ENCODE measurements at regions not wholly inside any gene's neighbourhood (a gene's known extent, or its start where the extent isn't known, plus 50 kb on each side); places are given as distances from the start of the nearest gene placed in this dataset.

DNA sequence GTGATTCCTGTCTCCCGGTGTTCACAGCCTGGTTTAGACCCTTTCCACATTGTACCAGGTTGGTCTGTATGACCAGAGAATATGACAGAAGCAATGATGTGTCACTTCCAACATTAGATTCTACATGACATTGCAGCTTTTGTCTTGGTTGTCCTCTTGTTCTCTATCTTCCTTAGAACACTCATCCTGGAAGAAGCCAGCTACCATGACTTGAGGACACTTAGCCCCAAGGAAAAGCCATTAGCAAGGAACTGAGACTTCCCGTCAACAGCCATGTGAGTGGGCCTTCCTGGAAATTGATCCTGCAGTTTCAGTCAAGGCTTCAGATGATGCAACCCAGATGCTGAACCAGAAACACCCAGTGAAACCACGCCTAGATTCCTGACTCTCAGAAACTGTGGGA is 143.3 kb downstream of the MREG start:
- no peak overlapping the region for H2AFZ ChIP-seq (ENCODE audit: low read depth, low read length)

DNA sequence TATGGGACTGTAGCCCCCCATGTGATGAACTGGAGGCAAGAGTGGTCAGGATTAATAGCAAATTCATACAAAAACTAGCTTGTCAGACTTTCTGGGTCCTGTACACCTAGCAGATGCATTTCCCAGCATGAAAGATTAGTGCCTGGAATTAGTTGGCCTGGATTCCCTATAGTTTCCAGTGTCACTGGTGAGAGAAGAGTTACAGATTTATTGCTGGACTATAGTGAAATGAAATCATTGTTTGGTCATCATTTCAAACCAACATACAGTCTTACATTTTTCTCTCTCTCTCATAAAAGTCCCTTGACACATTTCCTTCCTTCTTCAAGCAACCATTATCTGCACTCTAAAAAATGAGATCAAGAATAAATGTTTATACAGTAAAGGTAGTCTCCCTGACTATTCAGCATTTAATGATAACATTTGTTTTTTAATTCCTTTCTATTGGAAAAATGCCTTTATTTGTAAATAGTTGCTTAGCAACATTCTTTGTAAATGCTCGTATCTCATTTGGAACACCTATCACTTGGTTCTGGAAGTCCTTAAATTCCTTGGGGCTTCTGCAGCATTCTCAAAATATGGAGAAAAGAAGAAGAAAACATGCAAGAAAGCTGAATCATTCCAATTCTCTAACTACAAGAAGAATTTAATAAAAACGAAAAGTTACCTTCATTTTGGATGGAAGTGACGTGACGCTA is 144.4 kb downstream of the MREG start:
- no peak overlapping the region for H3K9ac ChIP-seq (ENCODE audit: low read length)
- H3K4me3 ChIP-seq (ENCODE audit: low read length), result no peak overlapping the region
- no peak overlapping the region for H3K4me2 ChIP-seq (ENCODE audit: low read length)
- H3K36me3 ChIP-seq (ENCODE audit: insufficient read depth, low read length), result no peaks in the 10 kb centered on the region
- no peaks in the 10 kb centered on the region for H3K9me2 ChIP-seq (ENCODE audit: insufficient read depth, low read length)
- H3K79me2 ChIP-seq (replicated peaks; ENCODE audit: insufficient read depth, low read length), result no peaks in the 10 kb centered on the region
- no peaks in the 10 kb centered on the region for H3K9me3 ChIP-seq (ENCODE audit: low read length)
- H2AFZ ChIP-seq (ENCODE audit: low read depth, low read length), result no peak overlapping the region
- no peaks in the 10 kb centered on the region for H4K20me1 ChIP-seq (ENCODE audit: insufficient read depth)
- TF ChIP-seq, protein P1, sequence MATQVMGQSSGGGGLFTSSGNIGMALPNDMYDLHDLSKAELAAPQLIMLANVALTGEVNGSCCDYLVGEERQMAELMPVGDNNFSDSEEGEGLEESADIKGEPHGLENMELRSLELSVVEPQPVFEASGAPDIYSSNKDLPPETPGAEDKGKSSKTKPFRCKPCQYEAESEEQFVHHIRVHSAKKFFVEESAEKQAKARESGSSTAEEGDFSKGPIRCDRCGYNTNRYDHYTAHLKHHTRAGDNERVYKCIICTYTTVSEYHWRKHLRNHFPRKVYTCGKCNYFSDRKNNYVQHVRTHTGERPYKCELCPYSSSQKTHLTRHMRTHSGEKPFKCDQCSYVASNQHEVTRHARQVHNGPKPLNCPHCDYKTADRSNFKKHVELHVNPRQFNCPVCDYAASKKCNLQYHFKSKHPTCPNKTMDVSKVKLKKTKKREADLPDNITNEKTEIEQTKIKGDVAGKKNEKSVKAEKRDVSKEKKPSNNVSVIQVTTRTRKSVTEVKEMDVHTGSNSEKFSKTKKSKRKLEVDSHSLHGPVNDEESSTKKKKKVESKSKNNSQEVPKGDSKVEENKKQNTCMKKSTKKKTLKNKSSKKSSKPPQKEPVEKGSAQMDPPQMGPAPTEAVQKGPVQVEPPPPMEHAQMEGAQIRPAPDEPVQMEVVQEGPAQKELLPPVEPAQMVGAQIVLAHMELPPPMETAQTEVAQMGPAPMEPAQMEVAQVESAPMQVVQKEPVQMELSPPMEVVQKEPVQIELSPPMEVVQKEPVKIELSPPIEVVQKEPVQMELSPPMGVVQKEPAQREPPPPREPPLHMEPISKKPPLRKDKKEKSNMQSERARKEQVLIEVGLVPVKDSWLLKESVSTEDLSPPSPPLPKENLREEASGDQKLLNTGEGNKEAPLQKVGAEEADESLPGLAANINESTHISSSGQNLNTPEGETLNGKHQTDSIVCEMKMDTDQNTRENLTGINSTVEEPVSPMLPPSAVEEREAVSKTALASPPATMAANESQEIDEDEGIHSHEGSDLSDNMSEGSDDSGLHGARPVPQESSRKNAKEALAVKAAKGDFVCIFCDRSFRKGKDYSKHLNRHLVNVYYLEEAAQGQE (IDR thresholded peaks at IDR 0.05; ENCODE audit: borderline replicate concordance), result no peak
- no peaks in the 10 kb centered on the region for H3K27me3 ChIP-seq (ENCODE audit: insufficient read depth, low read depth, low read length)
- no peaks in the 10 kb centered on the region for H3F3A ChIP-seq (ENCODE audit: insufficient read depth, low read length, poor library complexity, severe bottlenecking)
- H3K27ac ChIP-seq (ENCODE audit: low read length), result no peak overlapping the region

More for the DNA sequence above, 143.3 kb downstream of the MREG start:
- Histone ChIP-seq H3K9me2 (ENCODE audit: insufficient read depth, low read length) (no peaks in the 10 kb centered on the region), H3K27ac (ENCODE audit: low read length) (no peak overlapping the region), H3K9ac (ENCODE audit: low read length) (no peak overlapping the region), H3K4me3 (ENCODE audit: low read length) (no peak overlapping the region), H3F3A (ENCODE audit: insufficient read depth, low read length, poor library complexity, severe bottlenecking) (no peaks in the 10 kb centered on the region), H3K27me3 (ENCODE audit: insufficient read depth, low read depth, low read length) (no peaks in the 10 kb centered on the region), H3K4me2 (ENCODE audit: low read length) (no peak overlapping the region), H4K20me1 (ENCODE audit: insufficient read depth) (no peaks in the 10 kb centered on the region), H3K36me3 (ENCODE audit: insufficient read depth, low read length) (no peaks in the 10 kb centered on the region), H3K9me3 (ENCODE audit: low read length) (no peaks in the 10 kb centered on the region), H3K79me2 (replicated peaks; ENCODE audit: insufficient read depth, low read length) (no peaks in the 10 kb centered on the region)
- TF ChIP-seq EZH2 (IDR thresholded peaks at IDR 0.05; ENCODE audit: borderline replicate concordance, insufficient read depth, low read length, poor library complexity, severe bottlenecking), result no peak
- no peak for TF ChIP-seq RAD21 (conservative IDR thresholded peaks at IDR 0.05)
- TF ChIP-seq POLR2AphosphoS5 (IDR thresholded peaks at IDR 0.05), result no peak
- TF ChIP-seq SMC3 (conservative IDR thresholded peaks at IDR 0.05; ENCODE audit: poor library complexity), result no peak
- TF ChIP-seq, protein P2, sequence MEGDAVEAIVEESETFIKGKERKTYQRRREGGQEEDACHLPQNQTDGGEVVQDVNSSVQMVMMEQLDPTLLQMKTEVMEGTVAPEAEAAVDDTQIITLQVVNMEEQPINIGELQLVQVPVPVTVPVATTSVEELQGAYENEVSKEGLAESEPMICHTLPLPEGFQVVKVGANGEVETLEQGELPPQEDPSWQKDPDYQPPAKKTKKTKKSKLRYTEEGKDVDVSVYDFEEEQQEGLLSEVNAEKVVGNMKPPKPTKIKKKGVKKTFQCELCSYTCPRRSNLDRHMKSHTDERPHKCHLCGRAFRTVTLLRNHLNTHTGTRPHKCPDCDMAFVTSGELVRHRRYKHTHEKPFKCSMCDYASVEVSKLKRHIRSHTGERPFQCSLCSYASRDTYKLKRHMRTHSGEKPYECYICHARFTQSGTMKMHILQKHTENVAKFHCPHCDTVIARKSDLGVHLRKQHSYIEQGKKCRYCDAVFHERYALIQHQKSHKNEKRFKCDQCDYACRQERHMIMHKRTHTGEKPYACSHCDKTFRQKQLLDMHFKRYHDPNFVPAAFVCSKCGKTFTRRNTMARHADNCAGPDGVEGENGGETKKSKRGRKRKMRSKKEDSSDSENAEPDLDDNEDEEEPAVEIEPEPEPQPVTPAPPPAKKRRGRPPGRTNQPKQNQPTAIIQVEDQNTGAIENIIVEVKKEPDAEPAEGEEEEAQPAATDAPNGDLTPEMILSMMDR (IDR thresholded peaks at IDR 0.05; ENCODE audit: poor library complexity, severe bottlenecking), result no peak
- TF ChIP-seq, protein P1 (IDR thresholded peaks at IDR 0.05; ENCODE audit: borderline replicate concordance), result no peak
- TF ChIP-seq EP300 (conservative IDR thresholded peaks at IDR 0.05; ENCODE audit: poor library complexity, severe bottlenecking), result no peak
- TF ChIP-seq TAF1 (IDR thresholded peaks at IDR 0.05; ENCODE audit: low read depth), result no peak

All from neural cell (in vitro differentiated cells).